ENCODE measurements at regions not wholly inside any gene's neighbourhood (a gene's known extent, or its start where the extent isn't known, plus 50 kb on each side); places are given as distances from the start of the nearest gene placed in this dataset.
"Not testable (repeated sequence)": the region's sequence is repeated elsewhere in the genome, so short reads cannot be mapped to it uniquely, and the experiment has no call there.

GRCh38 chr14:105704492-105704891, 178.1 kb downstream of the TMEM121 start:
- TF ChIP-seq CTCF, POLR2A, POLR2AphosphoS5 (IDR thresholded peaks at IDR 0.05): not testable (repeated sequence)
